Heart left ventricle (tissue), 13 donors: ENCODE measurements at regions not wholly inside any gene's neighbourhood (a gene's known extent, or its start where the extent isn't known, plus 50 kb on each side); places are given as distances from the start of the nearest gene placed in this dataset.
"Not testable (repeated sequence)": the region's sequence is repeated elsewhere in the genome, so short reads cannot be mapped to it uniquely, and the experiment has no call there.

Experiments used
- CTCF ChIP-seq, 12 donors: fragments of 200-600 bp; sonication (generic) in 4 of 12; IDR thresholded peaks; one replicate each; pipeline versions ENCODE4 v1.5.0 to v1.8.0; 2018 to 2022; ENCODE audit warnings: antibody characterized with exemption in 12 of 12, mild to moderate bottlenecking in 5 of 12
- POLR2A ChIP-seq, 2 donors: fragments of 450-650 bp; IDR thresholded peaks; one replicate each; pipeline ENCODE4 v1.6.1; 2017; ENCODE audit warnings: antibody characterized with exemption in 2 of 2, mild to moderate bottlenecking in 2 of 2, moderate library complexity in 2 of 2
- donor health status: ischemic (EF 13 %, LVEDD 7.1; RV severe dilation, severe dysfunction).
- donor health status: DM: no; HTN: yes; CAD: no.
- donor health status: DM: no; HTN: no; CAD: no.
- donor health status: ischemic (EF 25% LVEDD 6.9; RV normal size, moderate dysfunction).
- donor health status: ischemic (EF 25% LVEDD 5.7; RV mildly dilated, moderate dysfunction).
- donor health status: ischemic (EF 35%, LVEDD 5.7; RV mildly dilated, moderate dysfunction).
- donor health status: nonischemic (EF 11% LVEDD 7.7; RV severe dilation, severe dysfunction).
- donor health status: DM: yes; HTN: yes; CAD: no.
- donor health status: PGD.
- donor health status: ischemic (EF 29% LVEDD 5.4; RV normal size, mild dysfunction).
- donor health status: nonischemic (EF 23%, LVEDD 6.1; RV moderate dilation, normal function).

- TF ChIP-seq POLR2A, CTCF (IDR thresholded peaks at IDR 0.05): not testable (repeated sequence)
These were observed 196.2 kb downstream of the CRLF2 start for GRCh38 chrX:1016281-1016680.
